Tibial artery (tissue), 4 donors: ENCODE measurements at regions not wholly inside any gene's neighbourhood (a gene's known extent, or its start where the extent isn't known, plus 50 kb on each side); places are given as distances from the start of the nearest gene placed in this dataset.
"Not testable (repeated sequence)": the region's sequence is repeated elsewhere in the genome, so short reads cannot be mapped to it uniquely, and the experiment has no call there.

Source experiments
- DNase-seq, 2 donors: peaks; one replicate each; pipeline ENCODE4 v3.0.0-alpha.2; 2019
- H3K27ac ChIP-seq, 2 donors: fragments of 200-600 bp; sonication (generic) in 1 of 2; 1 replicate in 1 of 2; 2 replicates in 1 of 2; pipeline ENCODE4 v1.5.1; 2018 to 2019; ENCODE audit warnings: mild to moderate bottlenecking in 1 of 2
- H3K27me3 ChIP-seq, 2 donors: fragments of 200-600 bp; sonication (generic) in 1 of 2; one replicate each; pipeline versions ENCODE4 v1.5.1 to v1.6.0; 2016 to 2019
- H3K36me3 ChIP-seq, 3 donors: fragments of 200-600 bp; sonication (generic) in 2 of 3; one replicate each; pipeline ENCODE4 v1.5.1; 2016 to 2019; ENCODE audit warnings: mild to moderate bottlenecking in 2 of 3
- H3K4me1 ChIP-seq, 4 donors: fragments of 200-600 bp; sonication (generic) in 2 of 4; 1 replicate in 3 of 4; 2 replicates in 1 of 4; pipeline ENCODE4 v1.5.1; 2016 to 2019
- H3K4me3 ChIP-seq, 2 donors: fragments of 200-600 bp; sonication (generic) in 1 of 2; 1 replicate in 1 of 2; 2 replicates in 1 of 2; pipeline ENCODE4 v1.5.1; 2018 to 2019; ENCODE audit warnings: mild to moderate bottlenecking in 2 of 2
- H3K9me3 ChIP-seq, 3 donors: fragments of 200-600 bp; sonication (generic) in 1 of 3; one replicate each; pipeline ENCODE4 v1.5.1; 2016 to 2019
- intact Hi-C: fragments of 100-400 bp; cut with DNase I; formaldehyde crosslinking; loops from one replicate; pipeline ENCODE4 v1.15.0; 2023; ENCODE audit warnings: low total_unique reads
- TF ChIP-seq, protein P1 (sequence below), 2 experiments: fragments of 200-600 bp in 1 of 2; fragments of 450-650 bp in 1 of 2; IDR thresholded peaks; one replicate each; pipeline ENCODE4 v1.5.1; 2017 to 2019; ENCODE audit warnings: antibody characterized with exemption in 2 of 2, mild to moderate bottlenecking in 1 of 2, moderate library complexity in 1 of 2

DNA sequence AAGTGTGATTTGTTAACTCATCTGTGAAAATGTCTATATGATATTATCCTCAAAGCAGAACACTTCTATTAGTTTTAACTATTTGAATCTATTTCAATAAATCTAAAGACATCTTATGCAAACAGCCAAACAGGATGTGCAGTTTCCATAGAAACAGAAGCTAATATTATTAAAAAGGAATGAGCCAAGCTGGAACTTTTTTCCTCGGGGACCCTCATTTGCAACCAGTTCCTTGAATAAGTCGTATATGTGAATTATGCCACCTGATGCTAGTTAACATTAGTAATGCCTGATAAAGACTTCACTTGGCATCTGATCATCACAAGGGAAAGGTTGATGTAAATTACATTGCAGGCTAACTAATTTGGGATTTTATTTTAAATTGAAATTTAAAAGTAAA lies 216.9 kb upstream of the SMLR1 start:
- DNase-seq = no peak
- intact Hi-C loops = no loop called here

GRCh38 chr6:130611366-130611765 lies 215.8 kb upstream of the SMLR1 start:
- Histone ChIP-seq H3K36me3 (no peaks in the 10 kb centered on the region), H3K27ac (no peak overlapping the region)
- intact Hi-C loops = no loop called here

More for the DNA sequence above, 216.9 kb upstream of the SMLR1 start:
- H3K9me3 ChIP-seq = no peaks in the 10 kb centered on the region
- H3K27ac ChIP-seq = no peak overlapping the region
- no peaks in the 10 kb centered on the region for H3K36me3 ChIP-seq
- H3K4me1 ChIP-seq = no peaks in the 10 kb centered on the region
- H3K27me3 ChIP-seq = no peaks in the 10 kb centered on the region
- no peak overlapping the region for H3K4me3 ChIP-seq
- TF ChIP-seq, protein P1, sequence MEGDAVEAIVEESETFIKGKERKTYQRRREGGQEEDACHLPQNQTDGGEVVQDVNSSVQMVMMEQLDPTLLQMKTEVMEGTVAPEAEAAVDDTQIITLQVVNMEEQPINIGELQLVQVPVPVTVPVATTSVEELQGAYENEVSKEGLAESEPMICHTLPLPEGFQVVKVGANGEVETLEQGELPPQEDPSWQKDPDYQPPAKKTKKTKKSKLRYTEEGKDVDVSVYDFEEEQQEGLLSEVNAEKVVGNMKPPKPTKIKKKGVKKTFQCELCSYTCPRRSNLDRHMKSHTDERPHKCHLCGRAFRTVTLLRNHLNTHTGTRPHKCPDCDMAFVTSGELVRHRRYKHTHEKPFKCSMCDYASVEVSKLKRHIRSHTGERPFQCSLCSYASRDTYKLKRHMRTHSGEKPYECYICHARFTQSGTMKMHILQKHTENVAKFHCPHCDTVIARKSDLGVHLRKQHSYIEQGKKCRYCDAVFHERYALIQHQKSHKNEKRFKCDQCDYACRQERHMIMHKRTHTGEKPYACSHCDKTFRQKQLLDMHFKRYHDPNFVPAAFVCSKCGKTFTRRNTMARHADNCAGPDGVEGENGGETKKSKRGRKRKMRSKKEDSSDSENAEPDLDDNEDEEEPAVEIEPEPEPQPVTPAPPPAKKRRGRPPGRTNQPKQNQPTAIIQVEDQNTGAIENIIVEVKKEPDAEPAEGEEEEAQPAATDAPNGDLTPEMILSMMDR (IDR thresholded peaks at IDR 0.05) = no peak

DNA sequence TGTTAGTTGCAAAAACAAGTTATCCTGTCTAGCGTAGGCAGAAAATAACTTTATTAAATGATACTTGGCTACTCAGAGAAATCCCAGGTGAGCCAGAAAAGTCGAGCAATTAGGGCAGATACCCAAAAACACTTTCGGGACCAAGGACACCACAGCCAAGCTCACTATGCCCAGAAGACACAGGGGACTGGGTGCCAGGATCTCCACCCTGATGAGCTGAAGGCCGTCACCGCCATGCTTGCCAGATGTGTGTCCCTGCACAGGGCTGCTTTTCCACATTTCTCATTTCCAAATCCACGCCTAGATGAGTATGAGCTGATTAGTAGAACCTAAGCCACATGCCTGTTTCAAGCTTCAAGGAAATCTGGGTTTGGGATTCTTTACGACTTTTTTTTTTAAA lies 214.0 kb upstream of the SMLR1 start:
- no peaks in the 10 kb centered on the region for H3K4me1 ChIP-seq
- H3K27ac ChIP-seq = no peak overlapping the region
- H3K36me3 ChIP-seq = no peaks in the 10 kb centered on the region
- no peaks in the 10 kb centered on the region for H3K9me3 ChIP-seq
- no peak for DNase-seq
- TF ChIP-seq, protein P1 (IDR thresholded peaks at IDR 0.05) = no peak
- intact Hi-C loops = no loop called here
- no peak overlapping the region for H3K4me3 ChIP-seq
- no peaks in the 10 kb centered on the region for H3K27me3 ChIP-seq

More at GRCh38 chr6:130611366-130611765, 215.8 kb upstream of the SMLR1 start:
- DNase-seq = no peak
- H3K27me3 ChIP-seq = no peaks in the 10 kb centered on the region
- TF ChIP-seq, protein P1 (IDR thresholded peaks at IDR 0.05) = no peak
- H3K4me1 ChIP-seq = no peaks in the 10 kb centered on the region
- H3K9me3 ChIP-seq = no peaks in the 10 kb centered on the region
- no peak overlapping the region for H3K4me3 ChIP-seq

- no peak for DNase-seq
- intact Hi-C loops = no loop called here
- no peak overlapping the region for H3K4me3 ChIP-seq
- no peaks in the 10 kb centered on the region for H3K4me1 ChIP-seq
- no peaks in the 10 kb centered on the region for H3K9me3 ChIP-seq
- H3K27me3 ChIP-seq = no peaks in the 10 kb centered on the region
- H3K36me3 ChIP-seq = no peaks in the 10 kb centered on the region
- H3K27ac ChIP-seq = no peak overlapping the region
- TF ChIP-seq, protein P1 (IDR thresholded peaks at IDR 0.05) = no peak
These were observed 211.4 kb upstream of the SMLR1 start for GRCh38 chr6:130615816-130616215.

- intact Hi-C loops = no loop called here
- Histone ChIP-seq H3K27me3 (no peaks in the 10 kb centered on the region), H3K9me3 (no peaks in the 10 kb centered on the region), H3K36me3 (no peaks in the 10 kb centered on the region), H3K4me3 (no peak overlapping the region), H3K27ac (no peak overlapping the region), H3K4me1 (no peaks in the 10 kb centered on the region)
- TF ChIP-seq, protein P1 (IDR thresholded peaks at IDR 0.05) = no peak
- no peak for DNase-seq
These were observed 209.5 kb upstream of the SMLR1 start for GRCh38 chr6:130617658-130618057.

- H3K27me3 ChIP-seq, H3K36me3 ChIP-seq, H3K9me3 ChIP-seq, DNase-seq, H3K4me3 ChIP-seq, intact Hi-C loops, H3K27ac ChIP-seq, H3K4me1 ChIP-seq: not testable (repeated sequence)
These were observed 208.4 kb upstream of the SMLR1 start for GRCh38 chr6:130618806-130619205.
